UCSD-AML1 (cell line): ENCODE measurements at regions not wholly inside any gene's neighbourhood (a gene's known extent, or its start where the extent isn't known, plus 50 kb on each side); places are given as distances from the start of the nearest gene placed in this dataset.
"Not testable (repeated sequence)": the region's sequence is repeated elsewhere in the genome, so short reads cannot be mapped to it uniquely, and the experiment has no call there.

Source experiments
- DNase-seq: peaks from one replicate; lab custom pipeline; 2025; ENCODE audit not compliant: unreplicated experiment; lab: John Stamatoyannopoulos, UW

GRCh38 chr5:66348387-66349125 is 204.5 kb downstream of the SREK1 start:
- DNase-seq: no peak

GRCh38 chr5:66351813-66352212 is 207.7 kb downstream of the SREK1 start:
- DNase-seq: no peak

- no peak for DNase-seq
These were observed 209.1 kb downstream of the SREK1 start for GRCh38 chr5:66353186-66353585.

GRCh38 chr5:66354422-66354821 is 210.3 kb downstream of the SREK1 start:
- no peak for DNase-seq

GRCh38 chr5:66356011-66356565 is 212.0 kb downstream of the SREK1 start:
- no peak for DNase-seq

GRCh38 chr5:66358741-66359140 is 214.6 kb downstream of the SREK1 start:
- no peak for DNase-seq

GRCh38 chr5:66361070-66361469 is 217.0 kb downstream of the SREK1 start:
- no peak for DNase-seq

- no peak for DNase-seq
These were observed 217.9 kb downstream of the SREK1 start for GRCh38 chr5:66362046-66362445.

- DNase-seq: no peak
These were observed 218.6 kb downstream of the SREK1 start for GRCh38 chr5:66362687-66363086.

- no peak for DNase-seq
These were observed 219.0 kb downstream of the SREK1 start for GRCh38 chr5:66363097-66363496.

- DNase-seq: no peak
These were observed 220.1 kb downstream of the SREK1 start for GRCh38 chr5:66364186-66364585.

GRCh38 chr5:66365981-66366380 is 221.9 kb downstream of the SREK1 start:
- DNase-seq: no peak

- no peak for DNase-seq
These were observed 223.9 kb downstream of the SREK1 start for GRCh38 chr5:66367814-66368541.

- DNase-seq: no peak
These were observed 224.7 kb downstream of the SREK1 start for GRCh38 chr5:66368811-66369210.

GRCh38 chr5:66377747-66378146 is 218.4 kb upstream of the MAST4 start:
- DNase-seq: no peak

GRCh38 chr5:66378407-66378806 is 217.8 kb upstream of the MAST4 start:
- DNase-seq: no peak

GRCh38 chr5:66382152-66382551 is 214.0 kb upstream of the MAST4 start:
- DNase-seq: no peak

- DNase-seq: not testable (repeated sequence)
These were observed 191.0 kb upstream of the MAST4 start for GRCh38 chr5:66405145-66405544.

- no peak for DNase-seq
These were observed 189.3 kb upstream of the MAST4 start for GRCh38 chr5:66406761-66407336.

GRCh38 chr5:66407765-66408164 is 188.4 kb upstream of the MAST4 start:
- DNase-seq: no peak

- DNase-seq: no peak
These were observed 187.6 kb upstream of the MAST4 start for GRCh38 chr5:66408576-66408975.

GRCh38 chr5:66410122-66410521 is 186.1 kb upstream of the MAST4 start:
- no peak for DNase-seq
